A549 (cell line): ENCODE measurements at regions not wholly inside any gene's neighbourhood (a gene's known extent, or its start where the extent isn't known, plus 50 kb on each side); places are given as distances from the start of the nearest gene placed in this dataset.
A peak's percentile ranks its signal among the peaks of the same experiment; 100 is the strongest.

Experiments used
- ATAC-seq, 2 experiments: fragments of 200-7000 bp in 1 of 2; fragments of >200 bp in 1 of 2; cut with Nextera tagmentation in 1 of 2; cut with Tn5 transposase in 1 of 2; 3 replicates each; pipeline versions ENCODE4 v1.8.0 to v1.9.1; 2018 to 2020; ENCODE audit warnings: mild to moderate bottlenecking in 1 of 2, moderate library complexity in 1 of 2
- CTCF ChIA-PET: fragments of 300-600 bp; sonication (Branson Sonifier 250); formaldehyde crosslinking; extraction: SDS; loops from one replicate; lab custom pipeline; 2021; ENCODE audit warnings: antibody characterized with exemption, inconsistent platforms; lab: Yijun Ruan, JAX
- POLR2A ChIA-PET: fragments of 350-600 bp; formaldehyde crosslinking; extraction: SDS; loops from one replicate; lab custom pipeline; 2021; ENCODE audit warnings: antibody characterized with exemption, inconsistent platforms; lab: Yijun Ruan, JAX
- DNase-seq, 2 experiments: peaks; one replicate each; pipeline versions ENCODE4 v3.0.0 to v3.0.0-alpha.2; 2011 to 2016; ENCODE audit warnings: low read depth in 1 of 2, low spot score in 1 of 2
- FAIRE-seq: peaks from 2 replicates; lab custom pipeline; 2011; peaks lifted over from hg19 to GRCh38; lab: Jason Lieb, UNC
- H3K27ac ChIP-seq, 2 experiments: fragments of >200 bp; sonication (Bioruptor Twin); formaldehyde crosslinking; 3 replicates each; pipeline ENCODE4 v1.5.1; 2016 to 2017
- H3K4me1 ChIP-seq: fragments of >200 bp; sonication (Bioruptor Twin); formaldehyde crosslinking; 3 replicates; pipeline ENCODE4 v1.6.1; 2016
- H3K4me2 ChIP-seq: fragments of >200 bp; sonication (Bioruptor Twin); formaldehyde crosslinking; 3 replicates; pipeline ENCODE4 v1.6.1; 2016
- H3K4me3 ChIP-seq: fragments of >200 bp; sonication (Bioruptor Twin); formaldehyde crosslinking; 3 replicates; pipeline ENCODE4 v1.5.1; 2016
- H3K9me3 ChIP-seq: fragments of >200 bp; sonication (Bioruptor Twin); formaldehyde crosslinking; 3 replicates; pipeline ENCODE4 v1.6.1; 2016
- BHLHE40 ChIP-seq: IDR thresholded peaks from 2 replicates; pipeline ENCODE4 v1.6.1; 2012; ENCODE audit warnings: low read depth, low read length, inconsistent platforms
- CBX8 ChIP-seq: fragments of 200-600 bp; sonication (generic); IDR thresholded peaks from 2 replicates; pipeline ENCODE4 v1.6.1; 2016
- CEBPB ChIP-seq, 2 experiments: fragments of >200 bp in 1 of 2; sonication (Bioruptor Twin) in 1 of 2; formaldehyde crosslinking in 1 of 2; IDR thresholded peaks; 2 replicates each; pipeline ENCODE4 v1.6.1; 2012 to 2016
- EHF ChIP-seq: fragments of 250-450 bp; sonication (Bioruptor Pico); IDR thresholded peaks from 2 replicates; pipeline ENCODE4 v1.5.0; 2020; ENCODE audit warnings: mild to moderate bottlenecking
- HDAC2 ChIP-seq: fragments of 200-600 bp; sonication (generic); IDR thresholded peaks from 2 replicates; pipeline ENCODE4 v1.6.1; 2016
- HOXA7 ChIP-seq: fragments of 250-450 bp; sonication (Bioruptor Pico); IDR thresholded peaks from 2 replicates; pipeline ENCODE4 v1.5.0; 2020; ENCODE audit warnings: mild to moderate bottlenecking, moderate library complexity
- HOXB13 ChIP-seq: fragments of 250-450 bp; sonication (Bioruptor Pico); IDR thresholded peaks from 2 replicates; pipeline ENCODE4 v1.5.0; 2020; ENCODE audit warnings: low read depth, mild to moderate bottlenecking, moderate library complexity
- MAX ChIP-seq: IDR thresholded peaks from 2 replicates; pipeline ENCODE4 v1.6.1; 2012
- MAZ ChIP-seq: fragments of 150-350 bp; IDR thresholded peaks from 2 replicates; pipeline ENCODE4 v1.6.1; 2014; ENCODE audit warnings: antibody characterized with exemption, low read depth, low read length, borderline replicate concordance
- REST ChIP-seq: fragments of 200-600 bp; sonication (generic); IDR thresholded peaks from 2 replicates; pipeline ENCODE4 v1.6.1; 2016; ENCODE audit warnings: antibody characterized with exemption, mild to moderate bottlenecking, moderate library complexity
- RNF2 ChIP-seq: fragments of 200-600 bp; sonication (generic); IDR thresholded peaks from 2 replicates; pipeline ENCODE4 v1.6.1; 2016; ENCODE audit warnings: low read depth, mild to moderate bottlenecking, antibody characterized with exemption, moderate library complexity, borderline replicate concordance
- TFCP2L1 ChIP-seq: fragments of 250-450 bp; sonication (Bioruptor Pico); IDR thresholded peaks from 2 replicates; pipeline ENCODE4 v1.5.0; 2021; ENCODE audit warnings: mild to moderate bottlenecking
- TP53 ChIP-seq: fragments of 250-450 bp; sonication (Bioruptor Pico); IDR thresholded peaks from 2 replicates; pipeline ENCODE4 v1.5.0; 2021; ENCODE audit warnings: mild to moderate bottlenecking, moderate library complexity
- ZNF302 ChIP-seq: fragments of 250-450 bp; sonication (Bioruptor Pico); IDR thresholded peaks from 2 replicates; pipeline ENCODE4 v1.9.0; 2021; ENCODE audit warnings: inconsistent platforms, mild to moderate bottlenecking, moderate library complexity
- ZSCAN20 ChIP-seq: fragments of 250-450 bp; sonication (Bioruptor Pico); IDR thresholded peaks from 2 replicates; pipeline ENCODE4 v1.8.0; 2022; ENCODE audit warnings: mild to moderate bottlenecking, moderate library complexity
- WGBS: methylation state at CpG from one replicate; pipeline ENCODE4 v1.1.6; 2017; ENCODE audit errors: missing lambda C conversion rate; 5-methylcytosine and 5-hydroxymethylcytosine counted together
- TF ChIP-seq, protein P1 (sequence below): fragments of >200 bp; sonication (Bioruptor Twin); formaldehyde crosslinking; IDR thresholded peaks from 3 replicates; pipeline ENCODE4 v1.6.1; 2016

GRCh38 chr6:21371676-21372171 lies 221.8 kb upstream of the SOX4 start:
- no peak for TF ChIP-seq EHF (CRISPR knock-in tag)
- TF ChIP-seq, protein P1, sequence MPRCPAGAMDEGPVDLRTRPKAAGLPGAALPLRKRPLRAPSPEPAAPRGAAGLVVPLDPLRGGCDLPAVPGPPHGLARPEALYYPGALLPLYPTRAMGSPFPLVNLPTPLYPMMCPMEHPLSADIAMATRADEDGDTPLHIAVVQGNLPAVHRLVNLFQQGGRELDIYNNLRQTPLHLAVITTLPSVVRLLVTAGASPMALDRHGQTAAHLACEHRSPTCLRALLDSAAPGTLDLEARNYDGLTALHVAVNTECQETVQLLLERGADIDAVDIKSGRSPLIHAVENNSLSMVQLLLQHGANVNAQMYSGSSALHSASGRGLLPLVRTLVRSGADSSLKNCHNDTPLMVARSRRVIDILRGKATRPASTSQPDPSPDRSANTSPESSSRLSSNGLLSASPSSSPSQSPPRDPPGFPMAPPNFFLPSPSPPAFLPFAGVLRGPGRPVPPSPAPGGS = no peak
- ChIA-PET CTCF (interaction anchor here (0.6 kb wide), 1 partner anchor 36 kb away, joined by 3 read pairs; no protein-coding TSS in a partner anchor), POLR2A (interaction anchor here (0.5 to 0.7 kb wide), 3 partner anchors 10 to 222 kb away, joined by 3 to 11 read pairs (median 4); partner anchors contain the start of gene SOX4)
- Histone ChIP-seq H3K27ac (peak overlapping the region; percentile 48 to 74; a peak in 4 of 6 replicates), H3K4me1 (peaks cover 11% of the 10 kb centered on the region), H3K4me3 (no peak overlapping the region), H3K4me2 (peak overlapping the region; percentile 57), H3K9me3 (no peaks in the 10 kb centered on the region)
- DNase-seq (peak in 1 of 2 experiments; percentile 47), ATAC-seq (peak in 1 of 2 experiments; percentile 46; a peak in 2 of 6 replicates), FAIRE-seq (no peak)
- 25% methylated on average over 6 of the region's 6 CpGs for WGBS

DNA sequence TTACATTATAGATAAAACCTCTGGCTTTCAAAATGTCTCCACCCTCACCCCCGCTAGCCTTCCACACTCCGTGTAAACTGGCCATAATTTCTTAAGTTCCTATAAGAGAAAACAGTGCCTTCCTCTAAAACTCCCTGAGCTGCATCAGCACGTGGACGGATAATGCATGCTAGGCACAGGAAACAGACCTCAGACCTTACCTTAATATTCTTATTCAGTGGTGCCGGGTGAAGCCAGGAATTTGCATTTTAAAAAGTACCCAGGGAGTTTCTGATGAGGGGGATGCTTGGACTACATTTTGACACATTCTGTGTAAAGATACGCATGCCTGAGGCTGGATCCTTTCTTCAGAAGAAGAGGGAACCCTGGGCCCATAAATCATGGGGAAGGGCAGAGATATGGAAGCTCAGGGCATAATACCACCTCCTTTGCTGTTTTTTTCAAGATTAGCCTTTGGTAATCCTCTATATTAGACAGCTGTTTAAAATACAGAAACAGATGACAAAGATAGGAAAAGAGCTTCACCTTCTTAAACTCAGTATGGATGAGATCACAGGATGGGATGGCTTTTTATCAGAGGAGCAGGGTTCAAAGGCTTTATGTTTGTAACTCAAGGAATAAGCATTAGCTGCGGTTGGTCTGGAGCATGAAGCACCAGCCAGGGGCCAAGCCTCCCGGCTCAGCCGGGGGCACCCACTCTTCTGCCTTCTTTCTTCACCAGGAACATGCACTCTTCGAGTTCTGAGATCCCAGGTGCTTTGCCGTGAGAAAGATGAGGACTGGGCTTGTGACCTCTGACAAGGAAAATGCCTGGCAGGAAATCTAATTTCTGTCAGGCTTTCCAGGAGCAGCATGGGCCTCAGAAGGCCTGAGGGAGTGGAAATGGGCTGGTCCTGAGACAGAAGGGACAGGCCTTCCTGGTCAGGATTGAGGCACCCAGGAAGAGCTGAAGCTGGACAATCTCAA lies 218.1 kb upstream of the SOX4 start:
- Histone ChIP-seq H3K9me3 (no peaks in the 10 kb centered on the region), H3K4me3 (no peak overlapping the region), H3K27ac (no peak overlapping the region), H3K4me1 (peaks cover 11% of the 10 kb centered on the region), H3K4me2 (no peak overlapping the region)
- POLR2A ChIA-PET = no interaction called here
- DNase-seq = no peak
- FAIRE-seq = no peak
- CTCF ChIA-PET = no interaction called here
- TF ChIP-seq RNF2 (no peak), ZNF302 (no peak), CEBPB (IDR thresholded peaks at IDR 0.05) (no peak), BHLHE40 (no peak), HOXA7 (no peak), MAZ (no peak), ZSCAN20 (CRISPR knock-in tag) (no peak), TFCP2L1 (CRISPR knock-in tag) (no peak), TP53 (CRISPR knock-in tag) (no peak), REST (no peak), HDAC2 (no peak)
- ATAC-seq = no peak
- 83% methylated on average over 11 of the region's 11 CpGs for WGBS

DNA sequence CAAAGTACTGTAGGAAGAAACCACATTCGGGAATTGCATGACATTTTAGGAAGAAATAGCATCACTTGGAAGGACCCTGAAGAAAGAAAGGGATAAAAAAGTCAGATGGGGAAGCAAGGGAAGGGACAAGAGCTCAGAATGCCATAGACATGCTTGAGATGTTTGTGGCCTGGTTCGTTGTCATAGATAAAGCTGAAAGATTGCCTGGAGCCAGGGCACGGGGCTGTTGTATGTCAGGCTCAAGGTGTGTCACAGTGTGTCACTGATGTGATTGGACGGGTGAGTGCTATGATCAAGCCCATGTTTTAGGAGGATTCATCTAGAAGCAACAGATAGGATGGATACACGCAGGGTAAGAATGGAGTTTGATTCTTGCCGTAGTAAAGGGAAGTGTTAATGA lies 216.2 kb upstream of the SOX4 start:
- no peak for DNase-seq
- FAIRE-seq = no peak

More for the DNA sequence above, 216.2 kb upstream of the SOX4 start:
- ChIA-PET CTCF (no interaction called here), POLR2A (no interaction called here)
- peaks cover 11% of the 10 kb centered on the region for H3K4me1 ChIP-seq
- TF ChIP-seq MAX = no peak
- TF ChIP-seq CEBPB (IDR thresholded peaks at IDR 0.05) = no peak
- no peak for TF ChIP-seq HOXB13 (CRISPR knock-in tag)
- no peak for TF ChIP-seq CBX8
- no peak overlapping the region for H3K27ac ChIP-seq
- H3K4me3 ChIP-seq = no peak overlapping the region
- H3K9me3 ChIP-seq = no peaks in the 10 kb centered on the region
- no peak overlapping the region for H3K4me2 ChIP-seq
- no peak for ATAC-seq
- WGBS = 77% methylated on average over 6 of the region's 6 CpGs
